GM18499 (cell line): ENCODE measurements at regions not wholly inside any gene's neighbourhood (a gene's known extent, or its start where the extent isn't known, plus 50 kb on each side); places are given as distances from the start of the nearest gene placed in this dataset.
"Not testable (repeated sequence)": the region's sequence is repeated elsewhere in the genome, so short reads cannot be mapped to it uniquely, and the experiment has no call there.

Source experiments
- ATAC-seq: cut with Tn5 transposase; IDR thresholded peaks from one replicate; pipeline ENCODE4 v1.9.1; 2021; ENCODE audit warnings: moderate number of reproducible peaks; ENCODE audit not compliant: insufficient read depth, unreplicated experiment

DNA sequence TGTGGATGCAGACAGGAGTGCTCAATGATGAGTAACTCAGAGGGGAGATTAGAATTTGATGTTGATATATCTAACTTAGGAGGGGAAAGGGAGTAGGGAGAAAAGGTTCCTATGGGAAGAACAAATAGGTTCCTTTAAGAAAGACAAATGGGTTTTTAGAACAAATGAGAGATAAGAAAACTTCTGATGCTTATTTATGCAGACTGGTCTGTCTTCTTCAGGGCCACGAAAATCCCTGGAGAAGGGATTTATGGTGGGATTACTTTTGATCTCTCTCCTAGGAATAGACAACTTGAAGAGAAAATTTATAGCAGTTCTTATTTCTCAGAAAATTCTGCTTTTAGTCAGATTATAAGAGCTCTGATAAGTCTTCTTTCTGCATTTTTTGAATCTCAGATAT, 99.0 kb upstream of the DDHD1 start:
- no peak for ATAC-seq

DNA sequence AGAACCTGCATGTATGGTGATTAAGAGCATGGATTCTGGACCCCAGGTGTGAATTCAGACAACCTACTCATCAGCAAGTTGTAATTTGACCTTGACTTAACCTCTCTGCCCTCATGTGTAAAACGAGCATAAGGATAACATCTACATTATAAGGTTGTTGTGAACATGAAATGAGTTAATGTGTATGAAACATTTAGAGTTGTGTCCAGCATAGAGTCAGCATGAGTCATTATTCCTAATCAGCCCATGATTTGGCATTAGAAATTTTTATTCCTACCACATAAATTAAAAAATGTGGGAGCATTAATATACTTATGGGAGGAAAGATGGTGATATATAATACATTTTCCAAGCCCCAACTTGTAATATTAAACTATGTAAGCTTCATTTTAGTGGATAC, 95.9 kb upstream of the DDHD1 start:
- ATAC-seq: no peak

DNA sequence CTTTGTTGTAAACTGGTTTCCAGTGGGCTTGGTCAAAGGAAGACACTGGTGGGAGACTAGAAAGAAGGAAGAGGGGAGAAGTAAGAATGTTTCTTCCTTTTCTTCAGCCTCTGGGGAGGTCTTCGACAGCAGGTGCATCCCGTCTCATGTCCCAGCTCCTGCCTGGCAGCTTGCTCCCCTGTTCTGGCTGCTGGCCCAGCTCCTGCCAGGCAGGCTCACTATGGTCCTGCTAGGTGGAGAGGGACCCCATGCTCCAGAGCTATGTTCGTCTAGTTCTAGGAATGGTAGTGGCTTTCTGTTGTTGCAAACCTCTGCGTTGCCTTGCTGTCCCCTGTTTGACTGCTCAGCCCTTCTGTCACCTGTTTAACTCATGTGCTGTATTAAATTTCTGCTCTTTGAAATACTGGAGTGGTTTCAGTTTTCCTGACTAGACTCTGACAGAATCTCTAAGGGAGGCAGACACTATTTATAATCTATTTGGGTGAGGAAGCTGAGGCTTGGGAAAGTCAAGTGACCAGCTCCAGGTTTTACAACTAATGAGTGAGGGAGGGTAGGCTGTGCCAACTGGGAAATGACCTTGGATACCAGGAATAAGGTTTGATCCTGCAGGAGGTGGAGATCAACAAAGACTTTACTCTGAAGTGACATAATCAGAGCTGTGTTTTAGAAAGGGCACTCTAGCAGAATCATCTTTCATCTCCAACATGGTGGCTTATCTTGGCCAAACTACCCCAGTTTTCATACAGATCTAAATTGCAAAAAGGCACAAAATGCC, 94.7 kb upstream of the DDHD1 start:
- no peak for ATAC-seq

DNA sequence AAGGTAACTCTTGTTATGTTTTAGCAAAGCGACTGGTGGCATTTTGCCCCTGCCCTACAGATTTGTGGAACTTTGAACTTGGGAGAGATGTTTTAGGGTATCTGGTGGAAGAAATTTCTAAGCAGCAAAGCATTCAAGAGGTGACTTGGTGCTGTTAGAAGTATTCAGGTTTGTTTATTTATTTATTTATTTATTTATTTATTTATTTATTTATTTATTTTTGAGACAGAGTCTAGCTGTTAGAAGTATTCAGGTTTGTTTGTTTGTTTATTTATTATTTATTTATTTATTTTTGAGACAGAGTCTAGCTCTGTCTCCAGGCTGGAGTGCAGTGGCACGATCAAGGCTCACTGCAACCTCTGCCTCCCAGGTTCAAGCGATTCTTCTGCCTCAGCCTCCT, 89.8 kb upstream of the DDHD1 start:
- not testable (repeated sequence) for ATAC-seq

DNA sequence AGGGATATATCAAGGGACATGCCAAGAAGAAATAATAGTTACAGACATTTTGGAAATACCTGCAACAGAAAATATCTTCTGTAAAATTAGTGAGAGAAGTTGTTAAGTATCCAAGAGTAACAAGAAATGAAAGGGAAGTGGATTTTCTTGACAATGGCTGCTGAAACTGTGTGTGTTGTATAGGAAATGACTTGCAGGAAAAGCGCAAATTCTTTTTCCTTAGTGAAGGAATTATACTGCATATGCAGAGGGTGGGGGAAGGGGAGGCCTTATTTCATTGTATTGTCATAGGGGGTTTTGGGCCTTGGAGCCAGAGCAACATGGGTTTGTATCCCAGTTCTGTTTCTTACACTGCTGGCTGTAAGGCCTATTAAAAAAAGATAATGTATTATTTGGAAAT, 84.4 kb upstream of the DDHD1 start:
- ATAC-seq: no peak

DNA sequence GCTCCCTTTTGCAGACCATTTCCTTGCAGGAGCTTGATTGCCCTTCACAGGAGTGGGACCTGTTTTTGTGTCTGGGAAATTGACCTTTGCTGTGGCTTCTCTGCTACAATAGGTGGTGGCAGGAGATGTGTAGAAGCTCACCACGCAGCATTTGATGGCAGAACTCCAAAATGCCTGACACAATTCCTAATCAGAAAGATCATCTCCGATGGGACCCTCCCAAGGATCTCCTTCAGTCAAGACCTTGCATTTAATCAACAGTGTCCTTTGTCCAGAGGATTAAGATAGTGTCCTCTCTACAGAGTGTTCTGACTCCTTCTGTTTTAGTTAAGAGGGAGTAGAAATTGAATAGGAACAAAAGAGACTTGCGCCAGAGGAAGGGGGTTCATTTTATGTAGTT, 83.6 kb upstream of the DDHD1 start:
- ATAC-seq: no peak

DNA sequence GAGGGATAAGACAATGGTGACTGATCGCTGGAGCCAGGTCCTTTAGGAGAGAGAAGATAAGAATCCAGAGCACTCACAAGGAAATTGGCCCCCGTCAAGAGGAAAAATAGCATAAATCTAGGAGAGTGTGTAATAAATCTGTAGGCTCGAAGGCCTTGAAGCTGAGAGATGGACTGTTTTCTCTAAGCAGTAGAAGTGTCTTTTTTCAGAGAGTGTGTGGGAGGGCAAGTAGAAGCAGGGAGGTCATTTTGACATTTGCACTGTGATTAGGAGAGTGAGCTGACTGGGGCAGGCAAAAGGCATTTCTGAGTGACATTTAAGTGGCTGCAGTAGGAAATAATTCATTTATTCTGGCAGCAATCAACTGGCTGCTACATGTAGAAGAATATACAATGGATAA, 78.0 kb upstream of the DDHD1 start:
- ATAC-seq: no peak

DNA sequence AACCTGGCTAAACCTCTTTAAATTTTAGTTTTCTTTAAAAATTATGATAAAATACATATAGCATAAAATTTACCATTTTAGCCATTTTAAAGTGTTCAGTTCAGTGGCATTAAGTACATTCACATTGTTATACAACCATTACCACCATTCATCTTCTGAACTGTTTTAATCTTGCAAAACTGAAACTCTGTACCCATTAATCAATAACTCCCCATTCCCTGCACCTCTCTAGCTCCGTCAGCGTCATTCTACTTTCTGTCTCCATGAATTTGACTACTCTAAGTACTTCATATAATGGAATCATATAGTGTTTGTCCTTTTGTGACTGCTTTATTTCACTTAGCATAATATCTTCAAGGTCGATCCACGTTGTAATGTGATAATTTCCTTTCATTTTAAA, 75.8 kb upstream of the DDHD1 start:
- no peak for ATAC-seq

DNA sequence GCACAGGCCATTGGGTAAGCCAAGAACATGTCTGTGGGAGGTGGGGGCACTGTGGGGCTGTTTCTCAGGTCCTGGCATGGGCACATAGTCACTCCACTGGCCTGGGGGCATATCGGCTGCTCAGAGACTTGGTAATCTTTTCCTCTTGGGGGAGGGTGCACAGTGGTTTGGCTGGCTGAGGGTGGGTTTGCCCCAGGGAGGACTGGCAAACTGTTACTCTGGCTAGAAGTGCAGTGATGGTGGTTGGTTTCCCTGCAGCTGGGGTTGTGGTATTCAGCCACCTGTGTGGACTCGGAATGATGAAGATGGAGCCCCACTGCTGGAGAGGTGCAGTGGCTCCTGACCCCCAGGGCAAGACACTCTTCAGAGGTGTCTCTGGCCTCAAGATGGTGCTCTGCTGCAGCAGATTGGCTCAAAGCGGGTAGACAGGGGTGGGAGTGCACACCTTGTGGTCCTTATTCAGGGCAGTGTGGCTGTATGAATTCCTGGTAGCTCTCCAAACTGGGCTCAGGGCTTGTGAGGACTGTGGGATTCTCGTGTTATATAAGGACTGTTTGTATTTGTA, 74.1 kb upstream of the DDHD1 start:
- no peak for ATAC-seq

DNA sequence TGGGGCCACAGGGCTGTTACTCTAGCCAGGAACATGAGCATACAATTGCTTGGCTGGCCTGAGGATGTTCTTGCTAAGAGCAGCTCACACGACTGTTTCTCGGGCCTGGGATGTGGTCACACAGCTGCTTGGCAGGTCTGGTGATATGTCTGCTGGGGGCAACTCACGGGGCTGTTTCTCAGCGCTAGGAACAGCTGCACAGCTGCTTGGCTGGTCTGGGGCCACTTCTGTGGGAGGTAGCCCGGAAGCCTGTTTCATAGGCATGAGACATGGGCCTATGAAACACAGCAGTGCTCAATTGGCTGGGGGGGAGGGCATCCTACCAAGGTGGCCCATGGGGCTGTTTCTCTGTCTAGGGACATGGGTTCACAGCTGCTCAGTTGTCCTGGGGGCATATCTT, 73.4 kb upstream of the DDHD1 start:
- no peak for ATAC-seq

DNA sequence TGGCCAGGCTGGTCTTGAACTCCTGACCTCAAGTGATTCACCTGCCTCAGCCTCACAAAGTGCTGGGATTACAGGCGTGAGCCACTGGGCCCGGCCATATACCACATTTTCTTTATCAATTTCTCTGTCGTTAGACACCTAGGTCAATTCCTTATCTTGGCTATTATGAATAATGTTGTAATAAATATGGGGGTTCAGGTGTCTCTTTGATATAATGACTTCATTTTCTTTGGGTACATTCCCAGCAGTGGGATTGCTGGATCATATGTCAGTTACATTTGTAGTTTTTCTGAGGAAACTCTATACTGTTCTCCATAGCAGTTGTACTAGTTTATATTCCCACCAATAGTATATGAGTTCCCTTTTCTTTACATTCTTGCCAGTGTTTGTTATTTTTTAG, 67.8 kb upstream of the DDHD1 start:
- ATAC-seq: no peak

DNA sequence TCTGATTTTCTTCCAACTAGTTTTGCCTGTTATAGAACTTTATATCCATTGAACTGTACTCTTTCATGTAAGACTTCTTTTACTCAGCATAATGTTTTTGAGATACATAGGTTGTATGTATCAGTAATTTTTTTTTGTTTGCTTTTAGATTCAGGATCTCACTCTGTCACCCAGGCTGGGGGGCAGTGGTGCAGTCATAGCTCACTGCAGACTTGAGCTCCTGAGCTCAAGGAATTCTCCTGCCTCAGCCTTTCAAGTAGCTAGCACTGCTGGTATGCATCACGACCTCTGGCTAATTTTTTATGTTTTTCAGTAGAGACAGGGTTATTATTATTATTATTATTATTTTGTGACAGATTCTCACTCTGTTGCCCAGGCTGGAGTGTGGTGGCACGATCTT, 65.0 kb upstream of the DDHD1 start:
- no peak for ATAC-seq

DNA sequence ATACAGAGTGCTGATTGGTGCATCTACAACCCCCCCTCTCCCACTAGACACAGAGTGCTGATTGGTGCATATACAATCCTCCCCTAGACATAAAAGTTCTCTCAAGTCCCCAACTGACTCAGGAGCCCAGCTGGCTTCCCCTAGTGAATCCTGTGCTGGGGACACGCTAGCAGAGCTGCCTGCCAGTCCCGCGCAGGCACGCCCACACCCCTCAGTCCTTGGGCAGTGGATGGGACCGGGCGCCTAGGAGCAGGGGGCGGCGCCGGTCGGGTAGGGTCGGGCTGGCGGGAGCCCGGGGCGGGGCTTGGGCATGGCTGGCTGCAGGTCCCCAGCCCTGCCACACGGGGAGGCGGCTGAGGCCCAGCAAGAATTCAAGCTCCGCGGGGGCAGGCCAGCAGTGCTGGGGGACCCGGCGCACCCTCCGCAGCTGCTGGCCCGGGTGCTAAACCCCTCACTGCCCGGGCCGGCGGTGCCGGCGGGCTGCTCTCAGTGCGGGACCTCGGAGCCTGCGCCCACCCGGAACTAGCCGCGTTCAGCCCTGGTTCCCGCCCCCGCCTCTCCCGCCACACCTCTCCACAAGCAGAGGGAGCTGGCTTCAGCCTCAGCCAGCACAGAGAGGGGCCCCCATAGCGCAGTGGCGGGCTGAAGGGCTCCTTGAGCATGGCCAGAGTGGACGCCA, 64.3 kb upstream of the DDHD1 start:
- ATAC-seq: peak; percentile 74

DNA sequence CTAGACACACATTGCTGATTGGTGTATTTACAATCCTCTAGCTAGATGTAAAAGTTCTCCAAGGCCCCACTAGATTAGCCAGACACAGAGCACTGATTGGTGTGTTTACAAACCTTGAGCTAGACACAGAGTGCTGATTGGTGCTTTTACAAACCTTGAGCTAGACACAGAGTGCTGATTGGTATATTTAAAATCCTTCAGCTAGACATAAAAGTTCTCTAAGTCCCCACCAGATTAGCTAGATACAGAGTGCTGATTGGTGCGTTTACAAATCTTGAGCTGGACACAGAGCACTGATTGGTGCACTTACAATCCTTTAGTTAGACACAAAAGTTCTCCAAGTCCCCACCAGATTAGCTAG, 63.8 kb upstream of the DDHD1 start:
- ATAC-seq: not testable (repeated sequence)

DNA sequence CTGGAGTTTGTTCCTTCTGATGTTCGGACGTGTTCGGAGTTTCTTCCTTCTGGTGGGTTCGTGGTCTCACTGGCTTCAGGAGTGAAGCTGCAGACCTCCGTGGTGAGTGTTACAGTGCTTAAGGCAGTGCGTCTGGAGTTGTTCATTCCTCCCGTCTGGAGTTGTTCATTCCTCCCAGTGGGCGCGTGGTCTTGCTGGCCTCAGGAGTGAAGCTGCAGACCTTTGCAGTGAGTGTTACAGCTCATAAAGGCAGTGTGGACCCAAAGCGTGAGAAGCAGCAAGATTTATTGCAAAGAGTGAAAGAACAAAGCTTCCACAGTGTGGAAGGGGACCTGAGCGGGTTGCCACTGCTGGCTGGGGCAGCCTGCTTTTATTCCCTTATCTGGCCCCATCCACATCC, 63.4 kb upstream of the DDHD1 start:
- not testable (repeated sequence) for ATAC-seq

DNA sequence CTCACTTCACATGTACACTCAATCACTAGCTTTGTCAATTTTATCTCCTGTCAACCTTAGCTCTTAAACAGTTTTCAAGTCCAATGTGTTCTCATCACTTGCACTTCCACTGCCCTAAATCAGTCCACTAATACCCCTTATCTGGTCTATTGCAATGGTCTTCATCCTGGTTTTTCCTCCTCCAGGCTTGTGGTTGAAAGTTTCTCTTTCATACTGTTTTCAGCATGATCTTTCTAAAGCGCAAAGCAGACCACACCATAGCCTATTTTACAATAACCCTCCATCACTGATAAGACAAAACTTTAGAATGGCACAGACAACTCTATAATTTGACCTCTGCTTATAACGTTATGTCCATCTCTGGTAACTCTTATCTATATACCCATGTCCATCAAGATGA, 62.0 kb upstream of the DDHD1 start:
- no peak for ATAC-seq

DNA sequence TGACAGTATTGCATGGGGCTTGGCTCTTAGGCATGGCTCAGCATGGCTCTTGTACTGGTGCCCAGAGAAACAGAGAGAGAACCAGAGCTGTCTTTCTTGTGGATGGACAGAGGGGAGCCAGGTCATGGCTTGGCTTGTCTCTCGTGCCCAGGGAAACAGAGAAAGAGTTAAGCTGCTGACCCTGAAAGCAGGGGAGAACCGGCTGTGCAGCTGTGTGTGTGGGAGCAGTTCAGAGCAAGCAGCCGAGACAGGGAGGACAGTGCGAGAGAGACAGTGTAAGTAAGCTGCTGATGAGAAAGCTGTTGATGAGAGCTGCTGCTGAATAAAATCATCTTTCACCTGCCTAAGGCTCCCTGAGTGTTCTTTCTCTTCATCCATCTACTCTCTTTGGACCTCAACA, 61.3 kb upstream of the DDHD1 start:
- no peak for ATAC-seq

DNA sequence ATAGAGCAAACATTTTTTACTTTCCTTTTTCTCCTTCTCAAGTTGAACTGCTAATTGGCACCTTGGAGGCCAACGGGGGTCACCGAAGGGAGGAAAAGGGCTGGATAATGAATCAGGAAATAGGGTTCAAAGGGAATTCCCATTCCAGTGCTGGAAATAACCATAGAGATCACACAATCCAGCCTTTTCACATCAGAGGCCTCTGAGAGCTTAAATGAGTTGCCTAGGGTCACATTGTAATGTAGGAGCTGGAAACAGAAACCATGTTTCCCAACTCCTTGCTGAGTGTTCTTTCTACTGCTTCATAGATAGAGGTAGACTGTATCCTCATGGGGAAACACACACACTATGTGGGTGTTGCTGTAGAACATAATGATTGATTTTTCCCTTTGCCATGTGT, 60.6 kb upstream of the DDHD1 start:
- ATAC-seq: no peak

DNA sequence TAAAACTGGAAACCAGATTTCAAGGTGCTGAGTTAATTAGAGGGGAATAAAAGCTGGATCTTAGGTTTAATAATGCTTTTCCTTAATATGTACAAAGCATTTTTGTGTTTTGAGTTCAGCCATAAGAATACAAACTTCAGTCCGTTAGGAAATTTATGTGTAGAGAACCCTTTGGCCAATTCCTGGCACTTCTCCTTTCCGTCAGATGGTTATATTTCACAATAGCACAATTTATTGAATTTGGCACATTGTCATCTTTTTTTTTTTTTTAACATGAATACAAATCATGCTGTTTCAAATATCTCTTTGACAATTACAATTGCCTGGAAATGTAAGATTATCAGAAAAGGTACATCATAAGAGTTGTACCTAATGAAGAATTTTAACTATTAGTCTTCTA, 56.2 kb upstream of the DDHD1 start:
- no peak for ATAC-seq
